HEK293 (cell line): ENCODE measurements at regions not wholly inside any gene's neighbourhood (a gene's known extent, or its start where the extent isn't known, plus 50 kb on each side); places are given as distances from the start of the nearest gene placed in this dataset.

Experiments used
- CTCF ChIA-PET: fragments of 350-600 bp; formaldehyde crosslinking; extraction: SDS; loops from one replicate; lab custom pipeline; 2021; ENCODE audit warnings: antibody characterized with exemption; lab: Yijun Ruan, JAX
- POLR2A ChIA-PET: fragments of 300-600 bp; formaldehyde crosslinking; extraction: SDS; loops from one replicate; lab custom pipeline; 2020; ENCODE audit warnings: antibody characterized with exemption, inconsistent platforms; lab: Yijun Ruan, JAX
- H3K27ac ChIP-seq: fragments of 200-500 bp; sonication (Bioruptor generic); 2 replicates; pipeline ENCODE4 v1.5.1; 2014; ENCODE audit warnings: low read depth, low read length, control low read depth, inconsistent platforms; ENCODE audit errors: extremely low read depth
- H3K36me3 ChIP-seq, 2 experiments: fragments of 200-500 bp in 1 of 2; sonication (Bioruptor generic) in 1 of 2; 1 replicate in 1 of 2; 2 replicates in 1 of 2; pipeline ENCODE4 v1.5.1; 2014 to 2017; ENCODE audit warnings: inconsistent platforms in 2 of 2, low read length in 2 of 2; ENCODE audit not compliant: control insufficient read depth in 2 of 2, insufficient read depth in 1 of 2
- H3K4me1 ChIP-seq: fragments of 200-500 bp; sonication (Bioruptor generic); 2 replicates; pipeline ENCODE4 v1.5.1; 2014; ENCODE audit warnings: mild to moderate bottlenecking, low read length, inconsistent platforms; ENCODE audit not compliant: control insufficient read depth, insufficient read depth
- H3K4me3 ChIP-seq: 2 replicates; pipeline ENCODE4 v1.5.1; 2011; ENCODE audit warnings: low read depth, mild to moderate bottlenecking, control low read depth, low read length, moderate library complexity
- H3K9me3 ChIP-seq: fragments of 200-500 bp; sonication (Bioruptor generic); 2 replicates; pipeline ENCODE4 v1.5.1; 2014; ENCODE audit warnings: low read depth, low read length, inconsistent platforms; ENCODE audit not compliant: control insufficient read depth, insufficient read depth
- KLF7 ChIP-seq: fragments of 450-650 bp; formaldehyde crosslinking; IDR thresholded peaks from 2 replicates; pipeline ENCODE4 v1.5.1; 2016; ENCODE audit warnings: missing biosample characterization, missing genetic modification characterization, borderline replicate concordance
- KLF8 ChIP-seq: fragments of 450-650 bp; formaldehyde crosslinking; IDR thresholded peaks from 2 replicates; pipeline ENCODE4 v1.5.1; 2016; ENCODE audit warnings: missing biosample characterization, missing genetic modification characterization
- OSR2 ChIP-seq: fragments of 450-650 bp; formaldehyde crosslinking; IDR thresholded peaks from 2 replicates; pipeline ENCODE4 v1.5.1; 2016; ENCODE audit warnings: missing biosample characterization, missing genetic modification characterization
- REPIN1 ChIP-seq: fragments of 450-650 bp; formaldehyde crosslinking; IDR thresholded peaks from 2 replicates; pipeline ENCODE4 v1.5.1; 2017; ENCODE audit warnings: missing biosample characterization, missing genetic modification characterization, low read depth
- TCF7L2 ChIP-seq: IDR thresholded peaks from 2 replicates; pipeline ENCODE4 v1.6.1; 2011; ENCODE audit warnings: low read depth, mild to moderate bottlenecking, inconsistent platforms, low read length, moderate library complexity, borderline replicate concordance
- ZBTB17 ChIP-seq: fragments of 450-650 bp; formaldehyde crosslinking; IDR thresholded peaks from 2 replicates; pipeline ENCODE4 v1.5.1; 2016; ENCODE audit warnings: missing biosample characterization, missing genetic modification characterization
- ZBTB7A ChIP-seq: fragments of 450-650 bp; formaldehyde crosslinking; IDR thresholded peaks from 2 replicates; pipeline ENCODE4 v1.5.1; 2016; ENCODE audit warnings: low read depth, missing biosample characterization, missing genetic modification characterization
- ZNF112 ChIP-seq: fragments of 450-650 bp; formaldehyde crosslinking; IDR thresholded peaks from 2 replicates; pipeline ENCODE4 v1.5.0; 2017; ENCODE audit warnings: missing biosample characterization, missing genetic modification characterization
- ZNF138 ChIP-seq: fragments of 450-650 bp; formaldehyde crosslinking; IDR thresholded peaks from 2 replicates; pipeline ENCODE4 v1.5.1; 2016; ENCODE audit warnings: missing biosample characterization, missing genetic modification characterization, borderline replicate concordance
- ZNF155 ChIP-seq: fragments of 450-650 bp; formaldehyde crosslinking; IDR thresholded peaks from 2 replicates; pipeline ENCODE4 v1.5.1; 2016; ENCODE audit warnings: missing biosample characterization, missing genetic modification characterization
- ZNF214 ChIP-seq: fragments of 450-650 bp; formaldehyde crosslinking; IDR thresholded peaks from 2 replicates; pipeline ENCODE4 v1.5.1; 2017; ENCODE audit warnings: missing biosample characterization, mild to moderate bottlenecking, missing genetic modification characterization, borderline replicate concordance
- ZNF223 ChIP-seq: fragments of 450-650 bp; formaldehyde crosslinking; IDR thresholded peaks from 2 replicates; pipeline ENCODE4 v1.5.1; 2016; ENCODE audit warnings: missing biosample characterization, missing genetic modification characterization
- ZNF324 ChIP-seq: fragments of 450-650 bp; formaldehyde crosslinking; IDR thresholded peaks from 2 replicates; pipeline ENCODE4 v1.5.1; 2016; ENCODE audit warnings: missing biosample characterization, missing genetic modification characterization
- ZNF423 ChIP-seq: fragments of 450-650 bp; formaldehyde crosslinking; IDR thresholded peaks from 2 replicates; pipeline ENCODE4 v1.5.1; 2016; ENCODE audit warnings: missing biosample characterization, missing genetic modification characterization
- ZNF426 ChIP-seq: fragments of 450-650 bp; formaldehyde crosslinking; IDR thresholded peaks from 2 replicates; pipeline ENCODE4 v1.5.1; 2017; ENCODE audit warnings: missing biosample characterization, missing genetic modification characterization, mild to moderate bottlenecking, inconsistent platforms, moderate library complexity
- ZNF501 ChIP-seq: fragments of 450-650 bp; formaldehyde crosslinking; IDR thresholded peaks from 2 replicates; pipeline ENCODE4 v1.5.1; 2016; ENCODE audit warnings: missing biosample characterization, missing genetic modification characterization
- ZNF660 ChIP-seq: fragments of 450-650 bp; IDR thresholded peaks from 2 replicates; pipeline ENCODE4 v1.5.1; 2018; ENCODE audit warnings: missing biosample characterization, mild to moderate bottlenecking, missing genetic modification characterization
- ZNF768 ChIP-seq: fragments of 450-650 bp; formaldehyde crosslinking; IDR thresholded peaks from 2 replicates; pipeline ENCODE4 v1.5.1; 2018; ENCODE audit warnings: missing biosample characterization, mild to moderate bottlenecking, missing genetic modification characterization
- ZNF777 ChIP-seq: fragments of 450-650 bp; formaldehyde crosslinking; IDR thresholded peaks from 2 replicates; pipeline ENCODE4 v1.5.1; 2017; ENCODE audit warnings: missing biosample characterization, missing genetic modification characterization, borderline replicate concordance
- ZNF791 ChIP-seq: fragments of 450-650 bp; formaldehyde crosslinking; IDR thresholded peaks from 2 replicates; pipeline ENCODE4 v1.5.1; 2016; ENCODE audit warnings: missing biosample characterization, missing genetic modification characterization
- TF ChIP-seq, protein P1 (sequence below): fragments of 450-650 bp; formaldehyde crosslinking; IDR thresholded peaks from 2 replicates; pipeline ENCODE4 v1.5.1; 2016; ENCODE audit warnings: missing biosample characterization, missing genetic modification characterization
- TF ChIP-seq, protein P2 (sequence below): fragments of 450-650 bp; formaldehyde crosslinking; IDR thresholded peaks from 2 replicates; pipeline ENCODE4 v1.5.1; 2017; ENCODE audit warnings: missing biosample characterization, missing genetic modification characterization
- TF ChIP-seq, protein P3 (sequence below): fragments of 450-650 bp; formaldehyde crosslinking; IDR thresholded peaks from 2 replicates; pipeline ENCODE4 v1.5.1; 2017; ENCODE audit warnings: missing biosample characterization, missing genetic modification characterization
- TF ChIP-seq, protein P4 (sequence below): fragments of 450-650 bp; IDR thresholded peaks from 2 replicates; pipeline ENCODE4 v1.5.1; 2018; ENCODE audit warnings: missing biosample characterization, mild to moderate bottlenecking, missing genetic modification characterization

DNA sequence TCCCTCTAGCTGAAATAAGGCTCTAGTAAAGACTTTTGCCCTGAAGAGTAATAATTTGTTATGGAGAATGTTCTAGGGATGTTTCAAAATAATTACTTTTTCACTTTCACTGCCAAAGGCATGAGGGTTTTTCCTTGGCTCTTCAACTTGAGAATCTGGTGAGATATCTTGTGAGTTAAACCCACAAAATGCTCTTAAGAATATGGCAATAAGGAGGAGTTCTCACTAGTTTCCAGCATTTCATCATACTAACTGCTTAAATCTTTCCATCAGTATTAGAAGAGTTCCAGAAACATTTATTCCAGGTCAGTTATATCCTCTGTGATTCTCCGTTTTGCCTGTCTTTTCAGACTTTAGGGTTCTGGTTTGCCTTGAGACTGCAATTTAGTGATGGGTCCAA, 785.6 kb upstream of the GJE1 start (continued):
- TF ChIP-seq, protein P1, sequence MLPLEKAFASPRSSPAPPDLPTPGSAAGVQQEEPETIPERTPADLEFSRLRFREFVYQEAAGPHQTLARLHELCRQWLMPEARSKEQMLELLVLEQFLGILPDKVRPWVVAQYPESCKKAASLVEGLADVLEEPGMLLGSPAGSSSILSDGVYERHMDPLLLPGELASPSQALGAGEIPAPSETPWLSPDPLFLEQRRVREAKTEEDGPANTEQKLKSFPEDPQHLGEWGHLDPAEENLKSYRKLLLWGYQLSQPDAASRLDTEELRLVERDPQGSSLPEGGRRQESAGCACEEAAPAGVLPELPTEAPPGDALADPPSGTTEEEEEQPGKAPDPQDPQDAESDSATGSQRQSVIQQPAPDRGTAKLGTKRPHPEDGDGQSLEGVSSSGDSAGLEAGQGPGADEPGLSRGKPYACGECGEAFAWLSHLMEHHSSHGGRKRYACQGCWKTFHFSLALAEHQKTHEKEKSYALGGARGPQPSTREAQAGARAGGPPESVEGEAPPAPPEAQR (tag by site-specific recombination), result no peak
- no peak for TF ChIP-seq ZBTB7A (tag by site-specific recombination)
- TF ChIP-seq ZBTB17 (tag by site-specific recombination), result no peak

DNA sequence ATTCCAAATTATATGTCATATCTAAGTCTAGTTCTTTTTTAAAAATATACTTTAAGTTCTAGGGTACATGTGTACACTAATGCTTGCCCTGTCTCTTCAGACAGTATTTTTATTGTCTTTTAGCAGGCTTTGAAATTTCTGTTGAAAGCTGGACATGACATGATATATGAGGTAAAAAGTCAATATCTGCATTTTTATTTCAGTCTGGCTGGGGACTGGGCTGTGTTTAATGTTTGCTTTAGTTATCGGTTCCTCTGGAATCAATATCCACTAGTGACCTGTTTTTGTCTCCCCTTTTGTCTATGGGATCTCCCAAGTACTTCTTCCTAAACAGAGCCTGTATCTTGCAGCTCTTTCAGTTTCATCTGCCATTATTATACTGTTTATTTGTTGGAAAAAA, 786.2 kb upstream of the GJE1 start:
- H3K4me3 ChIP-seq, result no peak overlapping the region
- ChIA-PET CTCF (no interaction called here), POLR2A (no interaction called here)
- H3K4me1 ChIP-seq, result no peaks in the 10 kb centered on the region
- H3K9me3 ChIP-seq, result no peaks in the 10 kb centered on the region
- no peak overlapping the region for H3K27ac ChIP-seq
- H3K36me3 ChIP-seq, result no peaks in the 10 kb centered on the region
- TF ChIP-seq TCF7L2 (no peak), ZNF138 (tag by site-specific recombination) (no peak), ZNF423 (tag by site-specific recombination) (no peak), ZNF791 (tag by site-specific recombination) (no peak), ZNF112 (tag by site-specific recombination) (no peak), ZNF223 (no peak), ZNF501 (tag by site-specific recombination) (no peak), ZNF660 (tag by site-specific recombination) (no peak)
- TF ChIP-seq, protein P2, sequence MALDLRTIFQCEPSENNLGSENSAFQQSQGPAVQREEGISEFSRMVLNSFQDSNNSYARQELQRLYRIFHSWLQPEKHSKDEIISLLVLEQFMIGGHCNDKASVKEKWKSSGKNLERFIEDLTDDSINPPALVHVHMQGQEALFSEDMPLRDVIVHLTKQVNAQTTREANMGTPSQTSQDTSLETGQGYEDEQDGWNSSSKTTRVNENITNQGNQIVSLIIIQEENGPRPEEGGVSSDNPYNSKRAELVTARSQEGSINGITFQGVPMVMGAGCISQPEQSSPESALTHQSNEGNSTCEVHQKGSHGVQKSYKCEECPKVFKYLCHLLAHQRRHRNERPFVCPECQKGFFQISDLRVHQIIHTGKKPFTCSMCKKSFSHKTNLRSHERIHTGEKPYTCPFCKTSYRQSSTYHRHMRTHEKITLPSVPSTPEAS (tag by site-specific recombination), result no peak

DNA sequence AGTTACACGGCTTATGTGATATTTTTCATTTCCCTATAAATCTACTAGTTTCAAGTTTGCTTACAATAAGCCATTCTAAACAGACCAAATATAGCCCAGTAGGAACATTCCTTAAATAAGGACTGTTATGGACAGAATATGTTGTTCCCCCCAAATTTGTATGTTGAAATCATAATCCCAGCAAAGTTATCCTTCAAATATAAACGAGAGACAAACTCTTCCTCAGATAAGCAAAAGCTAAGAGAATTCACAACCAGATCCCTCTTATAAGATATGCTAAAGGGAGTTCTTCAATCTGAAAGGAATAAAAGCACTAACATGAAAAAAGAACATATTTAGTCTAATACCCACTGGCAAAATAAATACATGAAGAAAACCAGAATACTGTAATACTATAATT, 795.5 kb upstream of the GJE1 start:
- H3K27ac ChIP-seq, result no peak overlapping the region
- ChIA-PET CTCF (no interaction called here), POLR2A (no interaction called here)

DNA sequence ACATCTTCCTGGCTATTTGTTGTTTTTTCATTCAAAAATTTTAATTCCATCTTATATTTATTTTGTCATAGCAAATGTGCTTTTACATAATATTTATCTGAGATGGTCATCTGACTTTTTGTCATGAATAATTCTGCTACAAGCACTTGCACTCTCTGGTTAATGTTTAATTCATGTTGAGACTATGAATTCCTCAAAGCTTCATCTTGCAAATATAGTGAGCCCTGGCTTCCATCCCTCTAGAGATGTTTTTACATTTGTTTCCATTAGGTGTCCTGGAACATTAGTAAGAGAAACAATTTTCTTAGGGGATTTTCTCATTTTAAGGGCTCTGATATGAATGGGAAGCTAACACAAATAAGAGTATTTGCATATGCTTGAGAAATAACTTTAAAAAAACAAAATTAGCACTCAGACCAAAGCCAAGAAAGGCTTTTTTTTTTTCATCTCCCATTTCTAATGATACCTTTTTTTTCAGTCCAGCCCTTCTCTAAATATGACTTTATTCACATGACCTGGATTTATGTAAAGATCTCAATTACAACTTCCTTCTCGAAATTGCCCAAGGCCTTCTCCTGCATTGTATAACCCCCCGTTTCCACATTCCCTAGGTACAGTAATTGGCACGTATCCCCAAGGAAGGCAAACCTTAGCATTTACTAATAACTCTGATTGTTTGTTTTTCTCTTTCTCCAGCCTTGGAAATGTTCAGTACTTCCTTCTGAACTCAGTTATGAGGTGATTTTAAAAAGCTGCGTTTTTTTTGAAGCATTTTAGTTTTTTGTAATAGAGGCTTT, 797.0 kb upstream of the GJE1 start:
- ChIA-PET CTCF (interaction anchor here (0.6 to 0.7 kb wide), 3 partner anchors 59 to 956 kb away, joined by 3 to 4 read pairs (median 3); no protein-coding TSS in a partner anchor), POLR2A (no interaction called here)
- Histone ChIP-seq H3K27ac (no peak overlapping the region), H3K4me1 (no peaks in the 10 kb centered on the region), H3K4me3 (no peak overlapping the region), H3K36me3 (no peaks in the 10 kb centered on the region), H3K9me3 (no peaks in the 10 kb centered on the region)
- TF ChIP-seq ZBTB17 (tag by site-specific recombination), result no peak
- TF ChIP-seq OSR2, result no peak
- no peak for TF ChIP-seq REPIN1
- no peak for TF ChIP-seq ZNF324
- no peak for TF ChIP-seq KLF8
- TF ChIP-seq, protein P3, sequence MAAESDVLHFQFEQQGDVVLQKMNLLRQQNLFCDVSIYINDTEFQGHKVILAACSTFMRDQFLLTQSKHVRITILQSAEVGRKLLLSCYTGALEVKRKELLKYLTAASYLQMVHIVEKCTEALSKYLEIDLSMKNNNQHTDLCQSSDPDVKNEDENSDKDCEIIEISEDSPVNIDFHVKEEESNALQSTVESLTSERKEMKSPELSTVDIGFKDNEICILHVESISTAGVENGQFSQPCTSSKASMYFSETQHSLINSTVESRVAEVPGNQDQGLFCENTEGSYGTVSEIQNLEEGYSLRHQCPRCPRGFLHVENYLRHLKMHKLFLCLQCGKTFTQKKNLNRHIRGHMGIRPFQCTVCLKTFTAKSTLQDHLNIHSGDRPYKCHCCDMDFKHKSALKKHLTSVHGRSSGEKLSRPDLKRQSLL (tag by site-specific recombination), result no peak
- no peak for TF ChIP-seq ZNF214 (tag by site-specific recombination)
- no peak for TF ChIP-seq ZNF426
- no peak for TF ChIP-seq ZNF768 (tag by site-specific recombination)

More for the DNA sequence above, 795.5 kb upstream of the GJE1 start:
- Histone ChIP-seq H3K36me3 (no peaks in the 10 kb centered on the region), H3K4me3 (no peak overlapping the region), H3K4me1 (no peaks in the 10 kb centered on the region), H3K9me3 (no peaks in the 10 kb centered on the region)
- TF ChIP-seq, protein P4, sequence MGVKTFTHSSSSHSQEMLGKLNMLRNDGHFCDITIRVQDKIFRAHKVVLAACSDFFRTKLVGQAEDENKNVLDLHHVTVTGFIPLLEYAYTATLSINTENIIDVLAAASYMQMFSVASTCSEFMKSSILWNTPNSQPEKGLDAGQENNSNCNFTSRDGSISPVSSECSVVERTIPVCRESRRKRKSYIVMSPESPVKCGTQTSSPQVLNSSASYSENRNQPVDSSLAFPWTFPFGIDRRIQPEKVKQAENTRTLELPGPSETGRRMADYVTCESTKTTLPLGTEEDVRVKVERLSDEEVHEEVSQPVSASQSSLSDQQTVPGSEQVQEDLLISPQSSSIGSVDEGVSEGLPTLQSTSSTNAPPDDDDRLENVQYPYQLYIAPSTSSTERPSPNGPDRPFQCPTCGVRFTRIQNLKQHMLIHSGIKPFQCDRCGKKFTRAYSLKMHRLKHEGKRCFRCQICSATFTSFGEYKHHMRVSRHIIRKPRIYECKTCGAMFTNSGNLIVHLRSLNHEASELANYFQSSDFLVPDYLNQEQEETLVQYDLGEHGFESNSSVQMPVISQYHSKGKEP (tag by site-specific recombination), result no peak
- no peak for TF ChIP-seq KLF7 (tag by site-specific recombination)
- no peak for TF ChIP-seq ZNF423 (tag by site-specific recombination)
- TF ChIP-seq ZNF777 (tag by site-specific recombination), result no peak
- TF ChIP-seq ZNF155 (tag by site-specific recombination), result no peak
